Naive thymus-derived CD4-positive, alpha-beta T cell (primary cell): ENCODE measurements at regions not wholly inside any gene's neighbourhood (a gene's known extent, or its start where the extent isn't known, plus 50 kb on each side); places are given as distances from the start of the nearest gene placed in this dataset.

Experiments
- ATAC-seq: fragments of 150-1000 bp; cut with Tn5 transposase; 2 replicates; pipeline ENCODE4 v1.10.0; 2021; ENCODE audit warnings: mild to moderate bottlenecking, moderate library complexity
- CTCF ChIA-PET: fragments of 350-600 bp; sonication (Branson Sonifier 250); formaldehyde crosslinking; loops from one replicate; lab custom pipeline; 2021; ENCODE audit warnings: antibody characterized with exemption; lab: Charles Lee
- POLR2A ChIA-PET: fragments of 350-600 bp; sonication (Branson Sonifier 250); formaldehyde crosslinking; loops from one replicate; lab custom pipeline; 2021; ENCODE audit warnings: antibody characterized with exemption, inconsistent platforms; lab: Charles Lee
- DNase-seq, 9 donors: peaks; one replicate each; pipeline versions ENCODE4 v3.0.0 to v3.0.0-alpha.2; 2020 to 2022; ENCODE audit warnings: mixed read lengths in 1 of 9
- H3K27ac ChIP-seq: one replicate; pipeline ENCODE4 v1.7.0; 2013; ENCODE audit warnings: mild to moderate bottlenecking, low read depth, low read length, moderate library complexity
- H3K27me3 ChIP-seq, 2 donors: one replicate each; pipeline ENCODE4 v1.7.0; 2013; ENCODE audit warnings: low read length in 2 of 2, mild to moderate bottlenecking in 2 of 2, moderate library complexity in 2 of 2; ENCODE audit not compliant: control insufficient read depth in 2 of 2, insufficient read depth in 2 of 2
- H3K36me3 ChIP-seq, 3 experiments: 1 replicate in 2 of 3; 2 replicates in 1 of 3; pipeline ENCODE4 v1.7.0; 2013; ENCODE audit warnings: low read length in 3 of 3, mild to moderate bottlenecking in 3 of 3, moderate library complexity in 1 of 3; ENCODE audit not compliant: insufficient read depth in 3 of 3, control insufficient read depth in 2 of 3
- H3K4me1 ChIP-seq, 2 donors: one replicate each; pipeline ENCODE4 v1.7.0; 2013; ENCODE audit warnings: low read length in 2 of 2, mild to moderate bottlenecking in 2 of 2, moderate library complexity in 1 of 2; ENCODE audit not compliant: control insufficient read depth in 2 of 2, insufficient read depth in 2 of 2
- H3K4me3 ChIP-seq: 2 replicates; pipeline ENCODE4 v1.7.0; 2013; ENCODE audit warnings: mild to moderate bottlenecking, low read length
- H3K9me3 ChIP-seq, 3 experiments: 1 replicate in 2 of 3; 2 replicates in 1 of 3; pipeline ENCODE4 v1.7.0; 2013; ENCODE audit warnings: low read length in 3 of 3; ENCODE audit not compliant: control insufficient read depth in 2 of 3
- H3K27ac Mint-ChIP-seq, 9 donors: one replicate each; pipeline ENCODE4 v1.8.0; 2020 to 2022; ENCODE audit warnings: mixed read lengths in 9 of 9, mild to moderate bottlenecking in 8 of 9, moderate library complexity in 5 of 9, inconsistent platforms in 2 of 9
- H3K27me3 Mint-ChIP-seq, 5 donors: one replicate each; pipeline ENCODE4 v1.8.0; 2021 to 2022; ENCODE audit warnings: mixed read lengths in 5 of 5, mild to moderate bottlenecking in 1 of 5
- H3K36me3 Mint-ChIP-seq, 5 donors: one replicate each; pipeline ENCODE4 v1.8.0; 2020 to 2022; ENCODE audit warnings: mixed read lengths in 5 of 5, mild to moderate bottlenecking in 3 of 5, inconsistent platforms in 1 of 5
- H3K4me1 Mint-ChIP-seq, 7 donors: one replicate each; pipeline ENCODE4 v1.8.0; 2020 to 2022; ENCODE audit warnings: mixed read lengths in 7 of 7, mild to moderate bottlenecking in 3 of 7, inconsistent platforms in 1 of 7
- H3K4me3 Mint-ChIP-seq, 10 donors: one replicate each; pipeline ENCODE4 v1.8.0; 2020 to 2022; ENCODE audit warnings: mild to moderate bottlenecking in 10 of 10, mixed read lengths in 10 of 10, moderate library complexity in 6 of 10, inconsistent platforms in 2 of 10
- H3K9me3 Mint-ChIP-seq, 11 donors: one replicate each; pipeline ENCODE4 v1.8.0; 2020 to 2022; ENCODE audit warnings: mixed read lengths in 11 of 11, mild to moderate bottlenecking in 4 of 11, inconsistent platforms in 1 of 11, moderate library complexity in 1 of 11
- intact Hi-C, 2 donors: fragments of 100-400 bp; cut with micrococcal nuclease; formaldehyde crosslinking; loops; one replicate each; pipeline ENCODE4 v1.15.1; 2023

GRCh38 chrX:142005532-142005931 lies 101.8 kb downstream of the MAGEC1 start:
- Histone ChIP-seq H3K4me1 (no peaks in the 10 kb centered on the region), H3K4me3 (no peak overlapping the region), H3K9me3 (no peaks in the 10 kb centered on the region), H3K27me3 (no peaks in the 10 kb centered on the region), H3K36me3 (no peaks in the 10 kb centered on the region), H3K27ac (no peak overlapping the region)
- ChIA-PET CTCF (no interaction called here), POLR2A (no interaction called here)
- ATAC-seq: no peak
- DNase-seq: no peak
- Mint-ChIP-seq H3K4me1 (no peaks in the 10 kb centered on the region), H3K27me3 (no peaks in the 10 kb centered on the region), H3K27ac (no peak overlapping the region), H3K9me3 (peaks cover 0 to 7% (median 0%) of the 10 kb centered on the region in 11 donors), H3K36me3 (no peaks in the 10 kb centered on the region), H3K4me3 (no peak overlapping the region)
- intact Hi-C loops: no loop called here

GRCh38 chrX:142002471-142002870 lies 98.8 kb downstream of the MAGEC1 start:
- Histone ChIP-seq H3K36me3 (no peaks in the 10 kb centered on the region), H3K27ac (no peak overlapping the region), H3K4me3 (no peak overlapping the region), H3K27me3 (no peaks in the 10 kb centered on the region), H3K4me1 (no peaks in the 10 kb centered on the region), H3K9me3 (no peaks in the 10 kb centered on the region)
- DNase-seq: no peak
- H3K27me3 Mint-ChIP-seq: no peaks in the 10 kb centered on the region
- no peak overlapping the region for H3K27ac Mint-ChIP-seq
- peaks cover 0 to 6% (median 0%) of the 10 kb centered on the region in 11 donors for H3K9me3 Mint-ChIP-seq
- H3K4me3 Mint-ChIP-seq: no peak overlapping the region
- ATAC-seq: no peak
- H3K36me3 Mint-ChIP-seq: no peaks in the 10 kb centered on the region
- POLR2A ChIA-PET: no interaction called here
- CTCF ChIA-PET: no interaction called here
- H3K4me1 Mint-ChIP-seq: no peaks in the 10 kb centered on the region
- intact Hi-C loops: no loop called here

DNA sequence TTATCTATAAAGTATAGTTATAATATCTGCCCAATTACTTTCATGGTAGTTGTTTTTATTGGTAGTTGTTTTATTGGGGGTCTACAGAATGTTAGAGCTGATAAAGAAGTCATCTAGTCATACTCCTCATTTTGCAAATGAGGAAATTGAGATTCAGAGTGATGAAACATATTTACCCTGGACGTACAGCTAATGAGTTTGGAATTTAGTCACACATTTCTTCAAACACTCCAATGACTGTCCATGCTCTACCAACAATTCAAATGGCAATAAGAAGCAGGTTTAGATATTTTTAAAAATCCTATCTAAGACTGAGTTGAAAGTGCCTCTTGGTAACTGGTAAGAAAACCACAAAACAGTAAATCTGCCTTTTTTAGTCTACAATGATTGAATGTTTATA lies 98.2 kb downstream of the MAGEC1 start:
- H3K27ac Mint-ChIP-seq: no peak overlapping the region
- no peaks in the 10 kb centered on the region for H3K36me3 Mint-ChIP-seq
- ChIA-PET CTCF (no interaction called here), POLR2A (no interaction called here)
- H3K27ac ChIP-seq: no peak overlapping the region
- no peaks in the 10 kb centered on the region for H3K4me1 ChIP-seq
- H3K27me3 ChIP-seq: no peaks in the 10 kb centered on the region
- no peak for ATAC-seq
- H3K4me3 ChIP-seq: no peak overlapping the region
- H3K9me3 ChIP-seq: no peaks in the 10 kb centered on the region
- intact Hi-C loops: no loop called here
- DNase-seq: no peak
- peaks cover 0 to 6% (median 0%) of the 10 kb centered on the region in 11 donors for H3K9me3 Mint-ChIP-seq
- no peaks in the 10 kb centered on the region for H3K36me3 ChIP-seq
- no peak overlapping the region for H3K4me3 Mint-ChIP-seq
- no peaks in the 10 kb centered on the region for H3K27me3 Mint-ChIP-seq
- H3K4me1 Mint-ChIP-seq: no peaks in the 10 kb centered on the region

DNA sequence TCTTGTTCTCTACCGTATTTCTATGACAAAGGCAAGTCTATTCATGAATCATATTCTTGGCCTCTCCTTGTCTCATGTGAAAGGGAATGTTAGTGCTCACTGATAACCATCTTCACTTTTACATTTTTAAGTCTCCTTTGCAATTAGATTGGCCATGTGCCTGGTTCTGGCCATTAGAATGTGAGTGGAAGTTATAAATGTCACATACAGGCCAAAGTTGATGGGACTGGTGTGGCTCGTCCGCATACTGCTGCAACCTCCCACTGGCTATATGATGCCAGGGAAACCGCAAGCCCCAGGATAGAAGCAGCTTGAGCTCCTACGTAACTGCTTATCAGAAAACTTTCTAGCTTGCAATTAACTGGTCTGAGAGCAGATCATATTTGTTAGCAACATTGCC lies 86.1 kb downstream of the MAGEC1 start:
- ChIA-PET CTCF (no interaction called here), POLR2A (no interaction called here)
- Histone ChIP-seq H3K36me3 (no peaks in the 10 kb centered on the region), H3K27me3 (no peaks in the 10 kb centered on the region), H3K9me3 (no peaks in the 10 kb centered on the region), H3K4me3 (no peak overlapping the region), H3K4me1 (no peaks in the 10 kb centered on the region), H3K27ac (no peak overlapping the region)
- Mint-ChIP-seq H3K36me3 (no peaks in the 10 kb centered on the region), H3K4me1 (no peaks in the 10 kb centered on the region), H3K27me3 (no peaks in the 10 kb centered on the region), H3K4me3 (no peak overlapping the region), H3K9me3 (peaks cover 0 to 8% (median 3%) of the 10 kb centered on the region in 11 donors), H3K27ac (no peak overlapping the region)
- intact Hi-C loops: no loop called here
- DNase-seq: no peak
- ATAC-seq: no peak

DNA sequence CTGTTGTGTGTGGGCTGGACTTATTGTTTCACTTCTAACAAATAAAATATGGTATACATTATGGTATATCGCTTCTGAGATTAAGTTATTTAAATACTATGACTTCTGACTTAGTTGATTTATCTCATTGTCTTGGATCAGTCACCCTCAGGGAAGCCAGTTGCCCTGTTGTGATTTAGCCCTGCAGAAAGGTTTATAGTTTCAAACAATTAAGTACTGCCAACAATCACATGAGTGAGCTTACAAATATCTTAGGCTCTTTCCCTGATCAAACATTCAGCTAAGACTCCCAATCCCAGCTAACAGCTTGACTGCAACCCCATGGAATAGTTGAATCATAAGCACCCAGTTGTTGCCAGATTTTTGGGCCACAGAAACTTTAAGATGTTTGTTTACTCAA lies 85.4 kb downstream of the MAGEC1 start:
- Histone ChIP-seq H3K4me1 (no peaks in the 10 kb centered on the region), H3K4me3 (no peak overlapping the region), H3K27ac (no peak overlapping the region), H3K36me3 (no peaks in the 10 kb centered on the region), H3K9me3 (no peaks in the 10 kb centered on the region), H3K27me3 (no peaks in the 10 kb centered on the region)
- no peak overlapping the region for H3K27ac Mint-ChIP-seq
- no peak overlapping the region for H3K4me3 Mint-ChIP-seq
- H3K9me3 Mint-ChIP-seq: peaks cover 0 to 8% (median 3%) of the 10 kb centered on the region in 11 donors
- POLR2A ChIA-PET: no interaction called here
- DNase-seq: no peak
- no peak for ATAC-seq
- no peaks in the 10 kb centered on the region for H3K36me3 Mint-ChIP-seq
- no peaks in the 10 kb centered on the region for H3K27me3 Mint-ChIP-seq
- CTCF ChIA-PET: no interaction called here
- no peaks in the 10 kb centered on the region for H3K4me1 Mint-ChIP-seq
- intact Hi-C loops: no loop called here

- no peak overlapping the region for H3K27ac ChIP-seq
- Mint-ChIP-seq H3K4me3 (no peak overlapping the region), H3K27me3 (no peaks in the 10 kb centered on the region), H3K36me3 (no peaks in the 10 kb centered on the region), H3K4me1 (no peaks in the 10 kb centered on the region), H3K27ac (no peak overlapping the region), H3K9me3 (peaks cover 0 to 12% (median 2%) of the 10 kb centered on the region in 11 donors)
- POLR2A ChIA-PET: no interaction called here
- no peak for ATAC-seq
- no peaks in the 10 kb centered on the region for H3K27me3 ChIP-seq
- no peaks in the 10 kb centered on the region for H3K9me3 ChIP-seq
- no peaks in the 10 kb centered on the region for H3K36me3 ChIP-seq
- no peak overlapping the region for H3K4me3 ChIP-seq
- intact Hi-C loops: no loop called here
- CTCF ChIA-PET: no interaction called here
- no peak for DNase-seq
- no peaks in the 10 kb centered on the region for H3K4me1 ChIP-seq
These were observed 78.6 kb downstream of the MAGEC1 start for GRCh38 chrX:141982296-141982695.

GRCh38 chrX:141975839-141976238 lies 72.1 kb downstream of the MAGEC1 start:
- Histone ChIP-seq H3K27me3 (no peaks in the 10 kb centered on the region), H3K4me1 (no peaks in the 10 kb centered on the region), H3K27ac (no peak overlapping the region), H3K4me3 (no peak overlapping the region), H3K36me3 (no peaks in the 10 kb centered on the region), H3K9me3 (no peaks in the 10 kb centered on the region)
- ATAC-seq (no peak), DNase-seq (no peak)
- ChIA-PET POLR2A (no interaction called here), CTCF (no interaction called here)
- Mint-ChIP-seq H3K36me3 (no peaks in the 10 kb centered on the region), H3K27ac (no peak overlapping the region), H3K4me1 (no peaks in the 10 kb centered on the region), H3K9me3 (peaks cover 0 to 8% (median 4%) of the 10 kb centered on the region in 11 donors), H3K4me3 (no peak overlapping the region), H3K27me3 (no peaks in the 10 kb centered on the region)
- intact Hi-C loops: no loop called here
